Right hindlimb (tissue), 1 donor: ENCODE measurements at regions not wholly inside any gene's neighbourhood (a gene's known extent, or its start where the extent isn't known, plus 50 kb on each side); places are given as distances from the start of the nearest gene placed in this dataset.
"Not testable (repeated sequence)": the region's sequence is repeated elsewhere in the genome, so short reads cannot be mapped to it uniquely, and the experiment has no call there.

Experiments used
- DNase-seq: peaks from one replicate; pipeline ENCODE4 v3.0.0-alpha.2; 2018

DNA sequence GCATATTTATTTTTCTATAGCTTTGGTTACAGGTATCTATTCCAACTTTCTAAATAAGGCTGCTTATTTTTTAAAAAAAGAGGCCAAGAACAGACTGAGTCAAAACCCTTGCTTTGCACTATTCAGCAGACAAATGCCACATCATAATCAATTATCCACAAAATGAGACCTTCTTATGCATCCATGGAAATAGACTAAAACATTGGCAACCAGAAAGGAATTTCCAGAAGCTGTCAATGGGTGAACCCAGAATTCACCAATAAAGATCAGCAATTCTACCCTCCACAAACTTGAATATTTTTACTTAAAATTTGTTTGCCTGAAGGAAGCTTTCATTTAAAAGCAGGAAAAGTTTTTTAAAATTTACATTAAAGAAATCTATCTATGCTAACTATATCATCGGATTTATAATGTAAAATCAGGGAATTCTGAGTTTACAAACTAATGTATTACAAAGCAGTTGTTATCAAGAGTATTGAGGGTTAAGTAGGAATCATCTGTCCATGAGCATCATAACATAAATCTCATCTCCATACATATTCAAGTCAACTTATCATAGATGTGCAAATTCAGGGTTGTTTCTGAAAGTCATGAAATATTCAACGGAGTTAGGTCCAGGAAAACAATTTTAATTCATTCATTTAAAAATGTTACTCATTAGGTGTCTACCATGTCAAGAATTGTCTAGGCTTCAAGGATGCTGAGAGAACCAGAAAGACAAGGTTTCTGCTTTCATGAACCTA, 548.0 kb downstream of the SATB2 start:
- no peak for DNase-seq

DNA sequence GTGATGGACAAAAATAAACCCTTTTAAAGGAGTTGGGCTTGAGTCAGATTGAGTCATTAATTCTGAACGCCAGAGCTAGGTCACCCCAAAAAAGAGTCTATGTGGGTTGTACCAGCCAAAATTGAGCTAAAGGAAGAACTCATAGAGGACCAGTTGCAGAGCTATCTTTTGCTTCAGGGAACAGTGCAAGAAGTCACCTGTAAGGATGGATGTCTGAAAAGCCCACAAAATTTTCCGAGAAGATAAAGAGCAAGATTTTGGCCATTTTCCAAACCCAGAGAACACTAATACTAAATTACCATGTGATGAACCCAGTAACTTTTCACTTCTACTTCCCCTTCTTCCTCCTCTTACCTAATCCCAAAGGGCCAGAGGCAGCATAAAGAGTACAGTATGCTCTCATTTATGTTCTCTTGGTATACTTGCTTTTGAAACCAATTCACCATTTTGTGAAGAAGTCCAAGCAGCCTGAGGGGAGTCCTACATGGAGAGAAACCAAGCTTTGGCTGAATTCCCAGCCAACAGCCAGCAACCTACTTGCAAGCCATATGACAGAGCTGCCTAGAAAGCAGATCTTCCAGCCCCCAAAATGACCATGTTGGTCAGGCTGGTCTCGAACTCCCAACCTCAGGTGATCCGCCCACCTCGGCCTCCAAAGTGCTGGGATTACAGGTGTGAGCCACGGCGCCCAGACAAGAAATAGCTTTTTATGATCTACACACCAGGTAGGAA, 551.7 kb downstream of the SATB2 start:
- DNase-seq, result no peak

DNA sequence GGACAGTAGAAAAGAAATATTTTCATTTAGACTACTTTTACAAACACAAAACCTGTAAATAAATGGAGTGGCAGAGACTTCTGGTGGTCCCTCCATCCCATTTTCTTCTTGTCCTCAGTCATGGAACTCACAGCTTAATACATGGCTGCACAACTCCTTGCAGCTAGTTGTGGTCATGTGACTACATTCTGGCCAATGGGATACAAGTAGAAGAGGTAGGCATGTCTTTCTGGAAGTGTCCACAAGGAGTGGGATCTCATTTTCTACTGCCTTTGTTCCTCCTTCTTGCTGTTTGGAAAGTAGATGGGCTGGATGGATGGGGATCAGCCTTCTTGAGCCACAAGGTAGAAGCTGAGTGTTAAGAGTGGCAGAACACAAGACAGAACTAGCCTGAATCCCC, 555.8 kb downstream of the SATB2 start:
- DNase-seq, result no peak

DNA sequence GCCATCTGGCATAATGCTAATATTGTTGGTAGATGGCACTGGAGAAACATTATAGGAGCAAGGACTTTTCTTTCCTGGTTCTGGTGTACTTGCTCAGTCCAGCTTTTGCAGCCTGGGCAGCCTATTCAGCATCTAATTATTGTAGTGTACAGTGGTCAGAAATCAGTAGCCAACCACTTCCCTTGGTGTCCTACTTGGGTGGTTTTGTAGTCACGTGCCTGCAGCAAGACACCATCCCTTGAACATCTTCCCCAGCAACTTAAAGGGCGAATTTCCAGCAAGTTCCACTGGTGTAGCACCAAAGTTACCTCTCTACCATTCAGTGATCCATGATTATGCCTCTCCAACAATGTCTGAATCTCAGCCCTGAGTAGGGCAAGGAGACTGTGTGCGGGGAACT, 557.6 kb downstream of the SATB2 start:
- DNase-seq, result no peak

DNA sequence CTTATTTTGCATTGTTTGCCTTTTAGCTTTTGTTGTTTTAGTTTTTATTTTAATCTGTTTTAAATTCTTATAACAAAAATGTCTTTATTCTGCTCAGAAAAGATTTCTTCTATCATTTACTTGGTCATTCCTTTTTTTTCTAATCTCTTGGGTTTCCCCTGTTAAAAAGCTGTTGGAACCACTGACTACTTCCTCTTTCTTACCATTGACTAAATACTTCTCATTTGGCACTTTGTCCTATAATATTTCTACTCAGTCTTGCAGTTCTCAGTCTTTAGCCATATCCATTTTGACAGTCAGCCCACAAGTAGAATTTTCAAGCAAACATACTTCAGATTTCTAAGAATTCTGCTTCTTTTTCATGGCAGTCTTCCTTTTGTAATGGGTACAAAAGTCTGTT, 567.2 kb downstream of the SATB2 start:
- DNase-seq, result no peak

DNA sequence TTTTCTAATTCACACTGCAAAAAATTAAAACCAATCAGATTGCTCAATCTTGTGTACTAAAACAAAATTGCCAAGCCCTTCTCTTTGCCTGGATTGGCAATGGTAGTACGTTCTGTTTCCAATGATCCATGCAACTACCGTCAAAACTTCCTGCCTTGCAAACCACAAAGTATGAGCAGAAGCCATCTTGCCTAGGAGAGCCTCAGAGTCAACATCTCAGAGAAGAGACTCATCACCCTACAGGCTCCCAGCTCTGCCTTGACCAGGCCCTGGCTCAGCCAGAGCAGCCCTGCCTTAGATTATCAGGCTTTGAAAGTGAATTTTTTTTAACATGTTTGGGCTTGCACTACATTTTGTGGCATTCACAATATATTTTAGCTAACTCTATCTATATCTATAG, 574.1 kb downstream of the SATB2 start:
- DNase-seq, result no peak

DNA sequence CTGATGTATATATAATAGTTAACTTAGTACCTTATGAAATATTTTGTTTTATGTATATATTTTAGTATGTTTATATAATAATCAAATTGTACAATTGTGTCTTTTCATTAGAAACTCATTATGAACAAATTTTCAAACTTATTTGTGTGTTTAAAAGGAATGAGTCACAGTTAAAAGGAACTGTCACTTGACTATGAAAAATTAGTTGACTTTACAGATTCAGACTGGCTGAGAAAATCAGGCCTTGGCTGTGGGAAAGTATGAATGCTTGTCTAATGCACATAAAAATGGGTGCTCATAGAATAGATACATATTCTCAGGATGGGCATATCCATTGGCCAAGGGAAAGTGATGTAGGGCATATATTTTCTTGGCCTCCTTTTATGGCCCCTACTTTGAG, 576.8 kb downstream of the SATB2 start:
- DNase-seq, result no peak

DNA sequence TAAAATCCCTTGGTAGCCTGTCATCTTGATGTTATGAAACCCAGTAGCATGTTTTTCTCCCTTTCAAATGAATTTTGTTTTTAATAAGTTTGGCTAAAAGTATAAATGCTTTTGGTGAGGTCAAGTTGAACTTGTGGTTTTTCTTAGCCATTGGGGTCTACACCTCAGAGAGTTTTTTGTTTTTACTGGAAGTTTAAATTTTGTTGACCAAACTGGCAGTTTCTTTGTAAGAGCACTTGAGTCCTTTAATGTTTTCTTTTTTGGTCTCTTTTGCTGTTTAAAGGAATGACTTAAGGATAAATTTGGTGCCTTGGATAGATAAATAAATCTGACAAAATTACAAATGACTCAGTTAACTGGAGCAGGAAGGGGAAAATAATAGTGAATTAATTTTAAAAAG, 577.3 kb downstream of the SATB2 start:
- DNase-seq, result no peak

DNA sequence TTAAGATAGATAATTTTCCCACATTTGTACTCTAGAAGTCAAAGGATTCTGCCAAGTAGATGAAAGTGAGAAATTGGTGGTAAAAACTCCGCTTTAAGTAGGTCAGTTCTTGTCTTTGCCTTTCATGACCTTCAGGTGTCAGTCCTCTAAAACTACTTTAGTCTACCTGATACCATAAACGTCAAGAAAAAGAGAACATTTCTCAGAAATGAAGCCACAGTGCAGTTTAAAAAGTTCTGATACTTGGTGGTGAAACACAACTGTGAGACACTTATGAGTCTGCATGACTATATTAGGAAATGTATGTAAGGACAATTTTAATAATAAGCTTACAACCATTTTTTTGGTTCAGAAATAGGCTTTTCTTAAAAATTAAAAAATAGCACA, 583.3 kb downstream of the SATB2 start:
- no peak for DNase-seq

DNA sequence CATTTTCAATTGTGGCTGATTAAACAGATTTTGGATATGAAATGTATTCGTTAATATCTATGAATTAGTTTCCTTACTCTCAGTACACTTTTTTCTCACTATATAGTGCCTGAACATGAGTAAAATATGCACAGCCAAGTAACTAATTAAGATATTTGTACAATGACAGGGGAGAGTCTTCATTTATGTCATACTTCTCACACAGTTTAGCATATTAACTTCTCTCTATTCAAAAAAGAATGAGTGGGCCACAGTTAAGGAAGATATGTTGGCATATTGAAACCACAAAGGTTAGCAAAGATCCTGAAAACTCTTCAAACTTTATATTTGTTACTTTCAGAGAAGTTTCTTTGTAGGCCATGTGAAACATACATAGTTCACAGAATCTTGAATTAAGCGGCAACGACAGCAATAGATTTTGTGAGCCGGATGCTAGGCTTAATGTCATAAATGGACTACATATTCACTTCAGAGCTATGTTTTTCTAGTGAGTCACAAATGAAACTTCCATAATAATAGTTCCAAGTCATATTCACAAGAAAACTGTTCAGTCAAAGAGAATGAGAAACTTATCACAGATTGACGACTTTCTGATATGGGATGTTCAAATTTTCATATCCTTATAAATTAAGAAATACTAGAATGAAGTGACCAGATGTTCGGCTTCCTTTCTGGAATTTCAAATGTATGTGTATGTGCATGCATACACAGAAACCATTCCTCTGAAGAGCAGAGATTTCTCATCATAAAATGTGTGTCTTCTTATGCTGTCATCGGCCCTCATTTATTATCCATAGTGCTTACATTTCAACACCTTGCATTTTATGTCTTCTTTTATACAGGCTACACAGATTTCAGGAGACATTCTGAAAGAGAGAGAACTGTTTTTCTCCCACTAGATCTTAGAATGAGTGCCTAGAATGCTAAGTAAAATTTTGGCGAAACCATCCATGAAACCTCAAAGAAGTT, 584.0 kb downstream of the SATB2 start:
- no peak for DNase-seq

DNA sequence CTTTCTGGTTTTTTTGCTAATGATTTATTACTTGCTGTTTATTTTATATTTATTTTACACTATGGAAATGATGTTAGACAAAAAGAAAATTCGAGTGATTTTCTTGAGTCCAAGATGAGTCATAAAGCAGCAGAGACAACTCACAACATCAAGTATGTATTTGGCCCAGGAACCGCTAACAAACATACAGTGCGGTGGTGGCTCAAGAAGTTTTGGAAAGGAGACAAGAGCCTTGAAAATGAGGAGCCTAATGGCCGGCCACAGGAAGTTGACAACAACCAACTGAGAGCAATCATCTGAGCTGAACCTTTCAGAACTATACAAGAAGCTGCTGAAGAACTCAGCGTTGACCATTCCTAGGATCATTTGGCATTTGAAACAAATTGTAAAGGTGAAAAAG, 594.1 kb downstream of the SATB2 start:
- DNase-seq, result no peak

DNA sequence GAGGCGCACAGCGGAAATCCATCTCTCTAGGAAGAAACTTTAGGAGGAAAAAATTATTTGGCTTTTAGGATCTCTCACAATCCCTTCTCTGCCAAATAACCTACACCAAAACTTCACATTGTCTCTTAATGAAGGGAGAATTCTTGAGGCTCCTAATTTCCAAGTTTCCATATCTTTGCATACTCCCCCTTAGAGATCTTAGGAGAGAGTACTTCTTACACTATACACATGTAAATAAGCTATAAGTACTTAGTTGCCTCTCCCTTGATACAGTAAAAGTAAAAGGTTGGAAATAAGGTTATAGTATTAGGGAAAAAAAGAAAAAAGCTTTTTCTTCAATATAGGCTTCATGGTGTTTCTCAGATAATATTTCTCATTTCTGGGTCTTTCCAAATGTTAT, 596.7 kb downstream of the SATB2 start:
- DNase-seq, result no peak

DNA sequence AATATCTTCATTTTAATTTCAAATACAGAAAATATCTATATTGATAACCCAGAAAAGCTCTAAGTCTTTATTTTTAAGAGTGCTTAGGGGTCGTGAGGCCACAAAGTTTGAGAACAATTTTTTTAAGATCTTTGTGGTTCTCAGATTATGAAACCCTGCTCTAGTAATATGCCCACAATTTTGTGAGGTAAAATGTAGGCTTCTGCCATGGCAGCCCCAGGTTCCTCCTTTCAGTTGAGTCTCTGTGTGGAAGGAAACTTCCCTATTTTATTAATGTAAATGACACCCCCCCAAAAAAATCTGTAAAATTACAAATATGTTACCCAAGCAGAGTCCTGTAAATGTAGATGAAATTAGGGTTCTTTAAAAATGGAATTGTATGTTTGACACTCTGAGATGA, 600.5 kb downstream of the SATB2 start:
- DNase-seq, result no peak

DNA sequence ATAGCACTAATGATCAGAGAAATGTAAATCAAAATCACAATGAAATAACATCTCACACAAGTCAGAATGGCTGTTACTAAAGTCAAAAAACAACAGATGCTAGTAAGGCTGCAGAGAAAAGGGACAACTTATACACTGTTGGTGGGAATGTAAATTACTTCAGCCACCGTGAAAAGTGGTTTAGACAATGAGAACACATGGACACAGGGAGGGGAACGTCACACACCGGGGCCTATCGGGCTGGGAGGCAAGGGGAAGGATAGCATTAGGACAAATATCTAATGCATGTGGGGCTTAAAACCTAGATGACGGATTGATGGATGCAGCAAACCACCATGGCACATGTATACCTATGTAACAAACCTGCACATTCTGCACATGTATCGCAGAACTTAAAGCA, 602.0 kb downstream of the SATB2 start:
- DNase-seq, result not testable (repeated sequence)

DNA sequence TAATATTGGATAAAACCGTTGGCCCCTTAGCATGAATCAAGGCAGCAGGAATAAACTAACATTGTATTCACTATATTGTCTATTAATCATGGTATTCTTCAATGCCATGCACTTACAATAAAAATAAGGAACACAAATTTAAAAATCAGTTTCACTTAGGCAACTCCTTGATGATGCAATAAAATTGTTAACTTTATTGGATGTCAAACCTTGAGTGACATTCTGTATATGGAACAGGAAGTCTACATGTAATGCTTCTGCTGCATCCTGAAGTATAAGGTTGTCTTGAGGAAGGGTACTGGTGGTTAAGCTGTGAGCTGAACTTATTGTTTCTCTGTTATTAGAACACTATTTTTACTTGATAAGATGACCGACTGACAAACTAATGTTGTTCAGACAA, 605.5 kb downstream of the SATB2 start:
- DNase-seq, result no peak

DNA sequence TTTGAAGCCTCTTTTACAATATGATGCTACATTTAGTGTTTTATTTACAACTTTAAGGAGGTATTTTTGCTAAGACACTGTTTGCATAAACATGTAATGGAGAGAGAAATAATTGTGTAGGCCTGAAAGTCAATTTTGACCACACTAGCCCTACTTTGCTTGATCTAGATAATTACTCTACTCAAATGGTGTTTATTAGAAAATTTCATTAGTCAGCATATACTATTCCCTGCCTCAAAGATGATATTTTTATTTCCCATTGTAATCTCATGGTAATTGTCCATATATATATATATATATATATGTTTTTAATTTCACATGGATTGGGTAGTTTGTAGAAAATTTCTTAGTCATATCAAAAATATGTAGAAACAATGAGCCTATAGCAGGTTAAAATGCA, 632.2 kb downstream of the SATB2 start:
- no peak for DNase-seq

DNA sequence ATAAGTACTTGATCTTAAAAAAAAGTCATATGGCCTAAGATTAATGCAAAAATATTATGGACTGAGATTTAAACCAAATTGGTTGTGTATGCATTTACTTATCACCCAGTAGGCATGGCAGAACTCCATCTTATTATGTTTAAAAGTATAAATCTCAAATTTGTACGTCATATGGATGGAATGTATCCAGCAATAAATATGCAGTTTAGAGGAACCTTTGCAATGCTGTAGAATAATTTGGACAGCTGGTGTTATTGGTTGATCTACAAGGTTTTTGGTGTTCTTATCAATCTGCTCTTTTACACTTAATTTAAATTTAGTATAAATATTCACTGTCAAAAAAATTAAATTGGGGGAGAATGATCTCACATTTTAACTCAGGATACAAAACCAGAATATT, 640.2 kb downstream of the SATB2 start:
- no peak for DNase-seq

DNA sequence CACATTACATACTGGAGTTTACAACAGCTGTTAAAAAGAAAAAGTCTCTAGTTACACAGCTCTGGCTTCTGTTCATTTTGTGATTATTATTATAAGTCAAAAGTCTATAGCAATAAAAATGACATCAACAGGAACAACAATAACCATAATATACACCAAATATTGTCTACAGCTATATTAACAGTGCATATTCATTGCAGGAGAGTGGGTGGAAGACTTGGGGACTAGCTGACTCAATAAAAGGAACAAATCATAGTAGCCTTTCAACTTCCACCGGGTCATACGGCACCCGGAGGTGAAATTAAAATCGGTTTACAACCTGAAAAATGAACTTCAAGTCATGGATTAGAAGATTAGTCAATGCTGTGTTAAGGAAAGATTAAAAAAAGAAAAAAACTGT, 642.1 kb downstream of the SATB2 start:
- no peak for DNase-seq

DNA sequence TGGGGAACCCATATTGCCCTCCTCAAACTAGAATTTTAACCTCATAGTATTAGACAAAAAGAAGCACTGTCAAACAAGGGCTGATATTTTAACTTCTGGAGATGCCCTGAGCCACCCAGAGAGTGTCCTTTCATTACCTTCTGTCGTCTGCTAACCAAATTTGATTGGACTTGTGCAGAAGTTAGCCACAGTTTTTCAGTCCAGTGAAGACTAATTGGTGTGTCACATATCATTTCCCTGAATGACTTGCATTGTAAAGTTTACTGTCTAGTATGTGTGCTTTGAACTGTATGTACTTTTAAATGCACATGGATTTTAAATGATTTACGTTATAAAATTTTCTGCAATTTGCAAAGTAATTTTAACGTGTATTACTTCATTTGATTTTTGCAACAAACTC, 646.5 kb downstream of the SATB2 start:
- DNase-seq, result no peak

DNA sequence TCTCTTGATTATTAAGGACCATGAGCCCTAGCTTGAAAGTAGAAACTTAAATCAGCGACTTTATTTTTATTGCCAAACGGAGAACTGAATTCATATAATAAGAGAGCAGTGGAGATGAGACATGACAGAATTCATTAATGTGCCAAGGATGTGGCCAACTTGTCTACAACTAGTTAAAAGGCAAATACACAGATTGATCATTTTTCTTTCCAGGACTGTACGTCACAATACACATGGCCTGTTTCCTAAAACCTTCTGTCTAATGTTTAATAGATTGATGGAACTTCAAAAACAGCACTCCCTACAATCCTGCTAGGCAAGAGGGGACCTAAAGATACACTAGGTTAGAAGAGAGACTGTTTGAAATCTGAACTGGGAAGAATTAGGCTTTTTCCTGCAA, 647.8 kb downstream of the SATB2 start:
- no peak for DNase-seq

DNA sequence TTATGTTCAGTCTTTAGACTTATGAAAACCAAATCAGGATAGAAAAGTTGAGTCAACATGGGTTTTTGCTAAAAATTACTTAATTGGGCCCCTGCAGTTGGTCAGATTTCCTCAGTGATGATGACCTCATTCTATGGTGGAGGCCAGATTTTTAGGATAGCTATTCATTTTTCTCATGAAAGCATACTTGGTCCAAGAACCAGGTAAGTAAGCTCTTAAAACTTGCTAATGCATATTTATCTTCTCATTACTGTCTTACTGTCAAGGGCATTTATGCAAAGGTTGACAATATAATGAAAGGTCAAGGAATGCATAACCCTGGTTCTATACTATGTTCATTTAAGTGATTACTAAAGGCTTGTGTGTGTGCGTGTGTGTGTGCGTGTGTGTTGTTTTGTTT, 650.6 kb downstream of the SATB2 start:
- no peak for DNase-seq

DNA sequence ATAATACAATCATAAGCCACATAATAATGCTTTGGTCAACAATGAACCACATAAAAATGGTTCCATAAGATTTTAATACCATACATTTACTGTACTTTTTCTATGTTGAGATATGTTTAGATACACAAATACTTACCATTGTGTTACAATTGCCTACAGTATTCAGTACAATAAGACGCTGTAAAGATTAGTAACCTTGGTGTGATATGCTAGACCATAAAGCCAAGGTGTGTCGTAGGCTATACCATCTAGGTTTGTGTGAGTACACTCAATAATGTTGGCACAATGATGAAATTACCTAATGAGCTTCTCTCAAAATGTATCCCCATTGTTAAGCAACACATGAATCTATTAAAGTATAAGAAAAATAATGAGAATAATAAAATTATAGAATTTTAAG, 662.3 kb downstream of the SATB2 start:
- DNase-seq, result no peak

DNA sequence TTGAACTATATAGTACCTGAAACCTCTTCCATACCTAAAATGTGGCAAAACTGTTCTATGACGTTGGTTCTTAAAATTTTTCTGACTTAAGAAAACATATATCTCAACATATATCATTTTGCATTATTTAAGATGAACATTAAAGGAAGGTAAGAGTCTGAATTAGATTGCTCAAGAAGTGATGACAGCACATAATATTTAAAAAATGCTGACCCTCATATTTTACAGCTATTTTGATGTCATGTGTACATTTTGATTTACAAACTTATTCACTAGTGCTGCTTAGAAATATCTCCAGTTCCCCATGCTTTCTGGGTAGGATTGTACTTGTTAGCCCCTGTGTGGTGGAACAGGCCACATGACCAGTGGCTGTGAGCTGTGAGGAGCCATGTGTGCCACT, 666.1 kb downstream of the SATB2 start:
- no peak for DNase-seq

DNA sequence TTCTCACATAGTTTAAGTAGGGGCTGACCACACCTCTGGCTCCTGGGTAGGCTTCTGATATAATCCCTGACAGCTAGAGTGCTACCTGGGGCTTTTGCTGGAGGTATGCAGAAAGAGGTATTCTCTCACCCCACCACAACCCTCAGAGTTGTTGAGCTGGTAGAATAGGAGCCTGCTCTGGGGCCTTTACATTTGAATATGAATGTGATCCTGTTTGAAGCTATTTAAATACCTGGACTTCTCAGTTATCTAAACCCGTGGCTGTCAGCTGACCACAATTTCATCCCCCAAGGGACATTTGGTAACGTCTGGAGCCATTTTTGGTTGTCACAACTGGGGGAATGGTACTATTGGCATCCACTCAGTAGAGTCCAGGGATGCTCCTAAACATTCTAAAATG, 669.1 kb downstream of the SATB2 start:
- DNase-seq, result no peak
